ENCODE measurements at regions not wholly inside any gene's neighbourhood (a gene's known extent, or its start where the extent isn't known, plus 50 kb on each side); places are given as distances from the start of the nearest gene placed in this dataset.

- no peak for TF ChIP-seq CTCF (IDR thresholded peaks at IDR 0.05)
- no peak for TF ChIP-seq POLR2A (IDR thresholded peaks at IDR 0.05)
These were observed 87.9 kb upstream of the BEND6 start for GRCh38 chr6:56866917-56867522.

All from thyroid gland (tissue), 4 donors.